HG03045 (cell line): ENCODE measurements at regions not wholly inside any gene's neighbourhood (a gene's known extent, or its start where the extent isn't known, plus 50 kb on each side); places are given as distances from the start of the nearest gene placed in this dataset.

Source experiments
- ATAC-seq: cut with Tn5 transposase; IDR thresholded peaks from one replicate; pipeline ENCODE4 v1.9.1; 2021; ENCODE audit warnings: mild to moderate bottlenecking, moderate library complexity; ENCODE audit not compliant: unreplicated experiment

- ATAC-seq = no peak
Observed at GRCh38 chr16:86016201-86016965, 117.4 kb downstream of the IRF8 start.

GRCh38 chr16:86018071-86018470 is 119.1 kb downstream of the IRF8 start:
- no peak for ATAC-seq

- no peak for ATAC-seq
Observed at GRCh38 chr16:86018487-86018886, 119.5 kb downstream of the IRF8 start.

GRCh38 chr16:86018941-86019340 is 120.0 kb downstream of the IRF8 start:
- ATAC-seq = no peak

GRCh38 chr16:86019446-86020047 is 120.6 kb downstream of the IRF8 start:
- ATAC-seq = no peak

GRCh38 chr16:86020971-86021370 is 122.0 kb downstream of the IRF8 start:
- no peak for ATAC-seq

GRCh38 chr16:86022381-86022960 is 123.5 kb downstream of the IRF8 start:
- no peak for ATAC-seq

GRCh38 chr16:86024210-86024609 is 125.2 kb downstream of the IRF8 start:
- ATAC-seq = no peak

- no peak for ATAC-seq
Observed at GRCh38 chr16:86025706-86026105, 126.7 kb downstream of the IRF8 start.

- no peak for ATAC-seq
Observed at GRCh38 chr16:86026171-86026910, 127.4 kb downstream of the IRF8 start.

GRCh38 chr16:86026916-86027315 is 128.0 kb downstream of the IRF8 start:
- ATAC-seq = no peak

GRCh38 chr16:86027373-86028126 is 128.6 kb downstream of the IRF8 start:
- no peak for ATAC-seq

- no peak for ATAC-seq
Observed at GRCh38 chr16:86029131-86029741, 130.3 kb downstream of the IRF8 start.

GRCh38 chr16:86030116-86030515 is 131.2 kb downstream of the IRF8 start:
- no peak for ATAC-seq

- ATAC-seq = no peak
Observed at GRCh38 chr16:86031141-86031678, 132.2 kb downstream of the IRF8 start.

GRCh38 chr16:86033016-86033474 is 134.1 kb downstream of the IRF8 start:
- no peak for ATAC-seq

- ATAC-seq = no peak
Observed at GRCh38 chr16:86033971-86034370, 135.0 kb downstream of the IRF8 start.

GRCh38 chr16:86034421-86034919 is 135.5 kb downstream of the IRF8 start:
- ATAC-seq = no peak

- no peak for ATAC-seq
Observed at GRCh38 chr16:86035906-86036305, 136.9 kb downstream of the IRF8 start.
